Adrenal gland (tissue), 9 donors: ENCODE measurements at regions not wholly inside any gene's neighbourhood (a gene's known extent, or its start where the extent isn't known, plus 50 kb on each side); places are given as distances from the start of the nearest gene placed in this dataset.

Source experiments
- DNase-seq, 7 donors: peaks; one replicate each; pipeline ENCODE4 v3.0.0-alpha.2; 2019 to 2020
- H3K27ac ChIP-seq, 5 donors: fragments of 200-600 bp; sonication (generic) in 4 of 5; 1 replicate in 3 of 5; 2 replicates in 2 of 5; pipeline versions ENCODE4 v1.5.1 to v1.8.0; 2016 to 2020; ENCODE audit warnings: mild to moderate bottlenecking in 1 of 5
- H3K27me3 ChIP-seq: fragments of 200-600 bp; 2 replicates; pipeline ENCODE4 v1.8.0; 2021
- H3K36me3 ChIP-seq, 2 donors: fragments of 200-600 bp; replicated peaks in 1 of 2; 1 replicate in 1 of 2; 2 replicates in 1 of 2; pipeline versions ENCODE4 v1.5.1 to v1.8.0; 2018 to 2022
- H3K4me1 ChIP-seq, 2 donors: fragments of 200-600 bp; replicated peaks in 1 of 2; 1 replicate in 1 of 2; 2 replicates in 1 of 2; pipeline versions ENCODE4 v1.5.1 to v1.8.0; 2018 to 2021
- H3K4me3 ChIP-seq, 4 donors: fragments of 200-600 bp; sonication (generic) in 3 of 4; one replicate each; pipeline ENCODE4 v1.5.1; 2016 to 2018
- H3K9me3 ChIP-seq, 3 donors: fragments of 200-600 bp; sonication (generic) in 1 of 3; replicated peaks in 1 of 3; 1 replicate in 2 of 3; 2 replicates in 1 of 3; pipeline versions ENCODE4 v1.5.1 to v1.8.0; 2016 to 2021
- CTCF ChIP-seq, 6 experiments: fragments of 450-650 bp in 4 of 6; fragments of 200-600 bp in 2 of 6; sonication (generic) in 1 of 6; IDR thresholded peaks; 1 replicate in 5 of 6; 2 replicates in 1 of 6; pipeline versions ENCODE4 v1.5.1 to v1.8.0; 2016 to 2021; ENCODE audit warnings: antibody characterized with exemption in 6 of 6, mild to moderate bottlenecking in 2 of 6, moderate library complexity in 1 of 6
- POLR2A ChIP-seq, 2 donors: fragments of 450-650 bp; IDR thresholded peaks; one replicate each; pipeline ENCODE4 v1.6.1; 2017; ENCODE audit warnings: antibody characterized with exemption in 2 of 2, mild to moderate bottlenecking in 2 of 2, moderate library complexity in 1 of 2
- WGBS, 4 donors: extraction: QIAGEN DNeasy Blood & Tissue Kit in 2 of 4; methylation state at CpG; one replicate each; pipeline versions ENCODE4 v1.1.5 to v1.1.7; 2013 to 2017; 5-methylcytosine and 5-hydroxymethylcytosine counted together
- intact Hi-C, 2 donors: fragments of 100-400 bp; cut with DNase I; formaldehyde crosslinking; loops; one replicate each; pipeline versions ENCODE4 v1.14.1 to v1.15.0; 2022 to 2023
- donor health status: healthy with polysubstance abuse.
- donor health status: Bipolar disorder and iron deficiency.
- donor health status: DM: yes; HTN: yes; CAD: no.
- donor health status: DM: no; HTN: no; CAD: no.
- donor health status: DM: no; HTN: no; CAD: no.

GRCh38 chr2:22350621-22351020 lies 1034.4 kb upstream of the KLHL29 start:
- no peaks in the 10 kb centered on the region for H3K9me3 ChIP-seq
- intact Hi-C loops = no loop called here
- TF ChIP-seq CTCF (IDR thresholded peaks at IDR 0.05) (no peak), POLR2A (IDR thresholded peaks at IDR 0.05) (no peak)
- no peaks in the 10 kb centered on the region for H3K36me3 ChIP-seq
- H3K4me1 ChIP-seq = no peaks in the 10 kb centered on the region
- 79 to 87% (median 85%) methylated on average over 7 of the region's 7 CpGs for WGBS, 4 donors
- H3K4me3 ChIP-seq = no peak overlapping the region
- DNase-seq = no peak
- no peak overlapping the region for H3K27ac ChIP-seq
- H3K27me3 ChIP-seq = no peaks in the 10 kb centered on the region

GRCh38 chr2:22355816-22356433 lies 1029.1 kb upstream of the KLHL29 start:
- peak; percentile 18 to 82 (median 48) for DNase-seq
- TF ChIP-seq CTCF (IDR thresholded peaks at IDR 0.05) (peak; percentile 45 to 78 (median 68)), POLR2A (IDR thresholded peaks at IDR 0.05) (no peak)

GRCh38 chr2:22359071-22359672 lies 1025.8 kb upstream of the KLHL29 start:
- Histone ChIP-seq H3K36me3 (no peaks in the 10 kb centered on the region), H3K27me3 (no peaks in the 10 kb centered on the region), H3K27ac (no peak overlapping the region), H3K9me3 (no peaks in the 10 kb centered on the region), H3K4me3 (no peak overlapping the region), H3K4me1 (no peaks in the 10 kb centered on the region)
- TF ChIP-seq POLR2A (IDR thresholded peaks at IDR 0.05) = no peak
- TF ChIP-seq CTCF (IDR thresholded peaks at IDR 0.05) = no peak
- 49 to 64% (median 54%) methylated on average over 2 of the region's 2 CpGs for WGBS, 4 donors
- no peak for DNase-seq
- intact Hi-C loops = no loop called here

More at GRCh38 chr2:22355816-22356433, 1029.1 kb upstream of the KLHL29 start:
- Histone ChIP-seq H3K4me3 (no peak overlapping the region), H3K36me3 (no peaks in the 10 kb centered on the region), H3K27ac (no peak overlapping the region), H3K27me3 (no peaks in the 10 kb centered on the region), H3K4me1 (no peaks in the 10 kb centered on the region), H3K9me3 (no peaks in the 10 kb centered on the region)
- WGBS, 4 donors = 43 to 56% (median 49%) methylated on average over 4 of the region's 4 CpGs
- intact Hi-C loops = no loop called here

GRCh38 chr2:22360735-22361374 lies 1024.1 kb upstream of the KLHL29 start:
- Histone ChIP-seq H3K9me3 (no peaks in the 10 kb centered on the region), H3K36me3 (no peaks in the 10 kb centered on the region), H3K4me1 (no peaks in the 10 kb centered on the region), H3K27me3 (no peaks in the 10 kb centered on the region), H3K27ac (no peak overlapping the region), H3K4me3 (no peak overlapping the region)
- intact Hi-C loops = no loop called here
- DNase-seq = no peak
- 47 to 60% (median 55%) methylated on average over 4 of the region's 4 CpGs for WGBS, 4 donors
- TF ChIP-seq CTCF (IDR thresholded peaks at IDR 0.05) (no peak), POLR2A (IDR thresholded peaks at IDR 0.05) (no peak)
